ENCODE measurements at regions not wholly inside any gene's neighbourhood (a gene's known extent, or its start where the extent isn't known, plus 50 kb on each side); places are given as distances from the start of the nearest gene placed in this dataset.

DNA sequence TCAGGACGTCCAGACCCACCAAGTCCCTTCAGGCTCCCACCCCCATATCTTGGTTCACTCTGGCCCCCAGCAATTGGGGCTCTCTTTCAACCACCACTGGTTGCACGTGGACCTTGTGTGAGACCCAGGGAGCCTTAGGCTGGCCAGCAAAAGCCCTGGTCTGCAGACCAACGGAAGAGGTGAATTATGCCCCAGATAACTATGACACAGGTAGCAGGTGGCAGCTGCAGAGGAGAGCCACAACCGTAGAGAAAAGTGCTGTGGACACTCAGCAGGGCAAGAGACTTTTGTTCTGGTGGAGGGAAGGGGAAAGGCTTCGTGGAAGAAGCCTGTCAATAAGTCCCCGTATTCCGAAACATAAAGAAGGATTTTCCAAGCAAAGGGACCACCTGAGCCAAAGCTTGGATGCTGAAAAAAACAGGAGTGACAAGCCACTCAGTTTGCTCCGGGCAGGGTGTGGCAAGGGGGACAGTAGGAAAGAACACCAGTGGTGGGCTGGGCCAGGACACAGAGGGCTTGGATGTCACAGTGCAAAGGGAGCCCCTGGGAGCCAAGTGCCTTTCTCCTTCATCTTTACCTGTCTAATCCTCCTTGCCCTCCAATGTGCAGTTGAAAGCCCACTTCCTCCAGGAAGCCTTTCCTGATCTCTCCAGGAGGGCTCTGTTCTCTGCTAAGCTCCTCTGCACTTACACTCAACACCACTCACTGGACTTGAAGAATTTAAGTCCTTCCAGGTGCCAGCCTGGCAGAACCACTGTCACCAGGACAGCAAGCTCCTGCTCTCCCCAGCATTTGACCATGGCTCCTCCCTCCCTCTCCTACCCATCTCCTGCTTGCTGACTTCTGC is 264.7 kb downstream of the BUD13 start:
- DNase-seq (ENCODE audit: low spot score) = no peak

DNA sequence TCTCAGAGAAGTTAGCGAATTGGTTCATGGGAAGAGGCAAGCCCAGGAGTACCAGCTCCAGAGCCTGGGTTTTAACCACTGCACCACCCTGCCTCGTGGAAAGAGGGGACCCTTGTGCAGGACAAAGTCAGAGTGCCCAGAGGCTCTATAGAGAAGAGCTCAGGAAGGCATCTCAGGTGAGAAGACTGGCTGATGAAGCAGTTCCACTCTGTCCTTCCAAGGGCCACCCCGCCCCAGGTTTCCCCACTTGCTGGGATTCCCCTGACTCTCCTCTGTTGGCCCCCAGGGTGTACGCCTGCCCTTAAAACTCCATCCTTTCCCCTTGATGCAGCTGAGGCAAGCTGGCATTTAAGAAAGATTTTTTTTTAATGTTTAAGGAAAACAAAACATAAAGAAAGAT is 265.8 kb downstream of the BUD13 start:
- no peak for DNase-seq (ENCODE audit: low spot score)

DNA sequence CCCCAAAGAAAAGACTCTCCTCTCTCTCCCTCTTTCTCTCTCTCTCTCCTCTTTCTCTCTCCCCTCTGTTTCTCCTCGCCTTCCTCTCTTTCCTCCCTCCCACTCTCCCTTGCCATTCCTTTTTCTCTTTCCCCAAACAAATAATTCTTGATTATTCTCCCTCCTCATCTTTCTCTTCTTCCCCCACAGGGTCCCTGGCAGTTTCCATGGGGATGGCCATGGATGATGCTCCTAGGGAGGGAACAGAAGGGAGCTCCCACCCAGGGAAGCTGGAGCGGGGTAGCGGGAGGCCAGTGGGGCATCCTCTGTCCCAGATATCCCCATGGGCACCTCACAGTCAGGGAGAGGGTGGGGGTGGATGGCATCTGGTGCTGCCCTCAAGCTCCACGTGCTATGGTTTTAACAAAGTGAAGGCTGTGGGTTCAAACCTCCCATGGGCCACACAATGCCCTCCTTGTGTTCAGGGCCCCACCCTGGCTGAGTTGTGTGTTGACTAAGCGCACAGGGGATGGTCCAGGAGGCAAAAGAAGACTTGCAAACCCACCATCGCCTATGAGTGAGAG is 266.4 kb downstream of the BUD13 start:
- DNase-seq (ENCODE audit: low spot score) = no peak

DNA sequence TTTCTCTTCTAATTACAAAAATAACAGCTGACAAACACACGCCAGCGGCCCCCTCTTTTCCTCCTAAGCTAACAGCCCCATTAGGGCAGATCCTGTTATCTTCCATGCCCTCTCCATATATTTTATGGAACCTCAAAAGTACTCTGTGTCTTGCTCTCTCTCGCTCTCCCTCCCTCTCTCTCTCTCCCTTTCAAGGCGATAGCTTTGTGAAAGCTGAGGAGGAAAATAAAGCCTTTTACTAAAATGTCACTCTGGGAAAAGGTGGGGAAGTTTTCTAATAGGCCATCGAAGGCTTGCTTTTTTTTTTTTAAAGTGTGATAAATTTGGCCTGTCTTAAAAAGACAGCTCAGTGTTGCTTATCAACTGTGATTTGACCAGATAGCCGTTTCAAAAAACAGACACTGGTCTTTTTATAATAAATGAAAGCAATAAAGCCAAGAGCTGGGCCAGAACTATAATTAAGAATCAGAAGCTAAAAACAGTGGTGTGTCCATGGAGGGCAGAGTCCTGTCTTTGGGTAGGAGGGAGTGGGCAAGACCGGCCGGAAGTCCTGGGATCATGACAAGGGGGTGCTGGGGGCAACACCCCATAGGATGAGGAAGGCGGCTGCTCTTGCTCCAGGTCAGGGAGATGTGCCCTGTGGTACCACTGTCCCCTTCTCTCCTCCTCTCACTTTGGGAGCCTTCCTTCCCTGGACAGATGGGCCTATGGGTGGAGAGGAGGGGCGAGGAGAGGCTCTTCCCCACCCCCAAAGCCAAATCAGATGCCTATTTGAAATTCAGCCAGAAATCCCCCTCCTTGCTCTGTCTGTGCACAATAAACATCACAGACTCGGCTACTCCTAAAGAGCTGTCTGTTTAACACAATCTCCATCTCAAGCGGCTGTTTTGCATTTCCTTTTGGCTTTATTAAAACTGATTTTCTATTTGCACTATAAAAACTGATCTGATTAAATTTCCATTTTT is 267.2 kb downstream of the BUD13 start:
- DNase-seq (ENCODE audit: low spot score) = no peak

DNA sequence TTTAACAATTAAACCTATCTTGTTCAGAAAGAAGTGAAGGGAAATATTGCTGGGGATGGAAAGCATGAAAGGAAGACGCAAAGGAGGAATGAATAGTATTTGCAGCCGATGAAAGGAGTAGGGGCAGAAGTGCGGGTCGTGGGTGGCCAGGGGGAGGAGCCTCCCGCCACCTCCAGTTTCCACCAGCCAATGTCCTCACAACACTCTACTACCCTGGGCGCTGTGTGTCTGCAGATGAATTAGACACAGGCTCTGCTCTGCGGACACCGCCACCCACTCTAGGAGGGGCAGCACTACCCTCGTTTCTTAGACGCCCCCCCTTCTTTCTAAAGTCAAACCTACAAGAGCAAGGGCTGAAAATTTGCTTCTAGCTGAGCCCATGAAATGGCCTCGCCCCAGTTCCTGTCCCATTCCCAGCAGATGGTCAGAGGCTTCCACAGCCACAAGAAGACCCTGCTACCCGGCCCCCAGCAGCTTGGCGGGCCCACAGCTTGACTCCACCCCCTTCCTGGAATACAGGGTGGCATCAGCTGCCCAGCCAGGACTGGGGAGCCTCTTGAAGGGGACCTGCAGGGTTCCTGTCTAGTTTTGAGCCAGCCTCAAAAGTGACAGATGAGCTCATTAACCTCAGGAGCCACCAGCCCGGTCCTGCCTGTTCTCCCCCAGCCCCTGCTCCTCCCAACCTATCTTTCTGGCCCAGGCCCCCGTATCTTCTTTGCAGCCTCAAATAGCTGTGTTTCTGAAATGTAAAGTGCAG is 268.1 kb downstream of the BUD13 start:
- DNase-seq (ENCODE audit: low spot score) = no peak

DNA sequence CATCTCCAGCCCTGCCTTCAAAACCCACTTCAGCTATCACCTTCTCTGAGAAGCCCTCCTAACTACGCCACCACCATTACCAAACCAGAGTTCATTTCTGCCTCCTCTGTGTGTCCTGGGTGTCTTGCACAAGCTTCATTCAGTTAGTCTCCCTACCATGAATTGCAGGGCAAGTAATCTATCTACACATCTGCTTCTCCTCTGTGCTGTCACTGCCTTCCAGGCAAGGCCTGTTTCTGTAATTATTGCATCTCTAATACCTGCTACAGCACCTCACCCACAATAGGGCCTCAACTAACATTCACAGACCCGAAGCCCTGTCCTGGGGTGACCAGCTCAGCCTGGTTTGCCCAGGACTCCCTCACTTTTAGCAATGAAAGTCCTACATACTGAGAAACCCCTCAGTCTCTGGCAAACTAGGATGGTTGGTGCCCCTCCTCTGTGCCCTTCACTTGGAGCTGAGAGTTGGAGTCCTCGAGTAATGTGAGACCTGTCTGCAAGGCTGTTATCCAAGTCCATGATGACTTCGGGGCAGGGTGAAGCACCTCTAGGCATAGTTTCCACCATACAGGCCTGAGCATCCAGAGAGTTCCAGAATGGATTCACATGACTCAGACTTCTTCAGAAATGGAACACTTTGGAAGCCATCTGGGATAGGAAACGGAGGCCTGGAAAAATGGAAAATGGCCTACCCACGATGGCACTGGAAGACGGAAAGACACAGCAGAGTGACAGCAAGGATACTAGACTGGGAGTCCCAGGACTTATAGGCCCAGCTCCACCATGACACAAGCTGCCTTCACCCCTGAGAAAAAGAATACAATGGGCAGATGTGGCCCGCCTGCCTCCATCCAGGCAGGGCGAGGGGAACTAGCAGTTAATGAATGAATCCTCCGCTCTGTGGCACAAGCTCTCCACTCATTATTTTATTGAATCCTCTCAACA is 269.3 kb downstream of the BUD13 start:
- DNase-seq (ENCODE audit: low spot score) = no peak

DNA sequence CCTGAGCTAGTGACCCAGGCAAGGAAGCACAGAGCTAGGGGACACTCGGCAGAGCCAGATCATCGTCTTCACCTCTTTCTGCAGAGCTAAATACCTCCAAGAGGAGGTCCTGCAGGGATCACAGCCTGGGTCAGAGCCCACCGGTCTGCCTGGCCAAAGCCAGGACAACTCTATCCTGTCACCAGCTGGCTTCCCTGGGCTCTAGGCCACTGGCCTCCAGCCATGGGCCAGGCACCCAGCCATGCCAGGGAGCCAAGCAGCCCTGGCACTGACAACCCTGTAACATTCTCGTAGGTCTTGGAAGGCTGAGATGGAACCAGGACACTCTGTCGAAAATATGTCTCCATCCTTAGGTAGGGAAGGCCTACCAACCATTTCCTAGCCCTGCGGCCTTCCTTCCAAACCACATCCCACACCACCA is 270.1 kb downstream of the BUD13 start:
- DNase-seq (ENCODE audit: low spot score) = no peak

DNA sequence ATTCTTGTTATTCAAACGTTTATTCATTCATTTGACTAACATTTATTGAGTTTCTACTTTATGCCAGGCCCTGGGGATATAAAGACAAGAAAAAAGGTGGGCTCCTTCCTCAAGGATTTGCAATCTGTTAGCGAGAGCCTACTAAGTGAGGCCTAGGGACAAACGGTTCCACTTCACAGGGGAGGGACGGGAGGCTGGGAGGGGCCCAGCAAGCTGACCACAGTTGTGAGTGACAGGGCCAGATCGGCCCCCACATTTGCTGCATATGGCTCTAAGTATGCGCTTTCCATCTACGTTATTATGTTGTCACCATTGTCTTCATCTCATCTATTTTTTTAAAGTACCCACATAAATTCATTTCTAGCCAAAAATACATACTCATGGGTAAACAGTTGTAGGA is 271.1 kb downstream of the BUD13 start:
- DNase-seq (ENCODE audit: low spot score) = no peak

DNA sequence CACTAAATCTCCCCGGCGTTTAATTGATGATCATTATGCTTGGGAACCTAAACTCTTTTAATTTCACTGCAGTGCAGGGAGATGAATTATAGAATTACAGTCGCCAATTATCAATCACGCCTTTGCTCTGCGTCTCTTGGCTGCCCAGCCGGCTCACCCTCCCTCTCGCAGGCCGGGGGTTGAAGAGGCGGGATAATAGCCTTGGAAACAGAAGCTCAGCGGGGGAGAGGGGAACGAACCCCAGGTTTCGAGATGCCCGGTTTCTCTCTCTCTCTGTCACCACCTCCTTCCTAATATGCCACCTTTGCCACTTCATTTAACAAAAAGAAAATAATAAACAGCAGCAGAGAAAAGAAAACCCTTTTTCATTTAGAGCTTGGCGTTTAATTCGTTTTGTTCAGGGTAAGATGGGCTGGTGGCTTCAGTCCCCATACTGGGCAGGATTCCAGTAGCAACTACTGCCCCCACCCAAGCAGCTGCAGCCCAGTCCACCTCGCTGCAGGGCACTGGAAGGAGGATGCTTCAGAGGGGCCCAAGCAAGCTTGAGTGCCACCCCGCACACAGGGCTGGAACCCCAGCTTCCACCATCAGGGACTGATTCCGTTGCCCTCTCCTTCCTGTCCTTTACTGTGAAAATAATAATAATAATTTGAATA is 271.7 kb downstream of the BUD13 start:
- DNase-seq (ENCODE audit: low spot score) = no peak

DNA sequence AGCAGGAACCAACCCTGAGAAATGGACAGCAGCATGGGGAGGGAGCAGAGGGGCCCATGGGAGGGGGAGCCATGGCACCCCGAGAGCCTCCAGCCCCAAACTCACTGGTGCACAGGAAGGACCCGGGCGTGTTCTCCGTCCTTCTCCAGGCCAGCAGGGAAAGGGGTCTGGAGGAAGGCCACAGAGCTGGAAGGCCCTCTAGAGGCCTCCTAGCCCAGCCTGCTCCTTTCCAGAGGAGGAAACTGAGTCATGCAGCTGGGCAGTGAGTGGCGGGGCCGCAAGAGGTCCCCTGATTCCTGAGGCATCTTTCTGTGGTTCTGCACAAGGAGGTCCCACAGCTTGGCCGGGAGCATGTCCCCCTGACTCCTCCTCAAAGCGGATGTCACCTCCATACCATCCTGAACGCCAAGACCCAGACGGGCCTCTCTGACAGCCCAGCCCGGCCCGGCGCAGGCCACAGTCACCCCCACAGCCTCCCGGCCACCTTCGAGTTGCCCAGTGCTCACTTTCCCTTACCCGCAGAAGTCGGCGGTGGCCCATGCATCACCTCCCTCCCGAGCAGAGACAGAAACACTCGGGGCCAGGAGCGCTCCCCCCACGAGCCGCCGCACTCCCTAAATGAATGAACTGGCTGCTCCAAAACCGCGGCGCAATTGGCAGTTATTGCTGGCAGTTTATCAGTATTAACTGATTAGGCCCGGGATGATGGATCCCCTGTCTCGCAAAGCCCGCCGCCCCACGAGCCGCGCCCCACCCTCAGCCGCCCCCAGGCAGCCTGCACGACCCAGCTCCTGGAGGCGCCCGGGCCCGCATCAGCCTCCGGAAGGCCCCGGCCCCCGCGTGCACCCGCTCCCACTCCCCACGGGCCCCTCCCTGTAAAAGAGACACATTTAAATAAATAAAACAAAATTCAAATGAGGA is 272.5 kb downstream of the BUD13 start:
- DNase-seq (ENCODE audit: low spot score) = no peak

DNA sequence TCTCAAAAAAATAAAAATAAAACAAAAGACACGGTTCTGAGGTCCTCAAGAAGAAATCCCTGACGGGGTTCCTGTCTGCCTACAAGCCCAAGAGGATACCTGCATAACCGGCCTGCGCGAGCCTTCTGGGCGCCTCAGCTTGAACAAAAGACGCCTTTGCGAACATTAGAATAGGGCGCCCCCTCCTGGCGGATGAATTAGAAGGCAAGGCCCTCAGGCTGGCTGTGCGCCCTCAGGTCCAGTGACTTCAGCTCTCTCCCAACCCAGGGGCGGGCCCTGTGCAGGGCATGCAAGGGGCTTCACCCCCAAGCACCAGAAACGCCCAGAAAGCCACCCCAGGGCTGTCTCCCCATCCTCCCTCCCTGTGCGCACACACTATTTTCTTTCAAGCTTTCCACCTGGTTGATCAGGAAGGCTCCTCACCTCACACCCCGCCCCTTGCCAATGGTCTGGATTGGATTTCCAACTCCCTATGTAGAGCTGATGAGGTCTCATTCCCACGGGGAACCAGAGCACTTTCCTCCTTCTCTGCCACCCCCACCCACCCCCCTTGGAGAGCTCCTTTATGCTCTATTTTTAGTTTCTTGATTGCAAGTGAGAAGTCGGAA is 273.3 kb downstream of the BUD13 start:
- DNase-seq (ENCODE audit: low spot score) = peak; percentile 18

DNA sequence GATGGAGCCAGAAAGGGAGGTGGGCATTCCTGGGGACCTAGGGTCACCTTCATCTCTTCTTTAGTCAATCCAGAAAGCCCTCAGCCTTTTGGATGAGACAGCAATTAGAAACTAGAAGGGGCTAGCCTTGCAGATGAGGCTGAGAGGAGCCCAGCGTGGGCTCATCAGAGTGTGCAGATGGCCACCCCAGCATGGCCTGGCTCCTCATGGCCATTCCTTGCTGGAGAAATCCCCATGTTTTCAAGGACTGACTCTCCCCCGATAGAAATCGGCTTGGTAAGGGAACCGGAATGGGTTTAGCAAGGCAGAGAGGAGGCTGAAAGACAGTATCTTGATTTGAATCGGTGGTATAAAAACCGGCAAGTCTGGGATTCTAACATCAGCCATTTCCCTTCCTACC is 274.6 kb downstream of the BUD13 start:
- DNase-seq (ENCODE audit: low spot score) = no peak

DNA sequence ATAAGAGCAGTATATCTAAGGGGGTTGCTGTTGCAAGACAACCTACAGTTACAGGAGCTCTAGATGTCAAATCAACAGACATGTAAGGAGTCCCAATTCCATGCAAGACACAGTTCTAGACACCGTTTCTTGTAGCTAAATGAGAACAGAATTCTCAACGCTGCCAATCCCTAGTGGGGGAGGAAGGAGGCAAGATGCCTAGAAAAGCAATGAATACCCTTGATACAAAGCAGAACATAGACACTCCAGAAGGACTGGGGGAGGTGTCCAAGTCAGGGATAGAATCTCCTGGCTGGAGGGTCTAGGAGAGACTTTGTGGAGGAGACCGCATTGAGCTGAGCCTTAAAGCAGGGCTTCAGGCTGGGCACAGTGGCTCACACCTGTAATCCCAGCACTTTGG is 280.2 kb downstream of the BUD13 start:
- DNase-seq (ENCODE audit: low spot score) = no peak

DNA sequence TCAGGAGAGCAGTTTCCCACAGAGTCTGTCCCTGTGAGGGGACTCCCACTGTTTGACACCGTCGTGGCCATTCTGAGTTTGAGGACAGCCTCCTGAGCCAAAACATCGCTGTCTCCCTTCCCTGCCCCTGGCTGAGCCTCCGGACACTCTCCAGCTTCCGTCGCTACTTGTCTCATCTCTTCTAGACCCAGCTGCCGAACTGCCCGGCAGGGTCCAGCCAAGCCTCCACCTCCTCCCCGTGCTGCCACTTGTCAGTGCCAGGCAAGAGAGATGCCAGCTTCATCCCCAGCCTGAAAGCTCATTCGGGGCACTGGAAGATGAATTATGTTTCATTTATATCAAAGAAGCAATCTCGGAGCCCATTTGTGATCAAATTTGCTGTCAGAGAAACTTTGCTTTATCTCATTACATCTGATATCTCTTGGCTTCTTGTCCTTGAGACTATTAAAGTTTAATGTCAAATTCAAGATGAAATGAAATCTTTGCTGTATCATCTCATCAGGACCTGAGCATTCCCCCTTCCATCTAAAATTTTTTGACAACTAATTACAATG is 283.9 kb downstream of the BUD13 start:
- DNase-seq (ENCODE audit: low spot score) = no peak

DNA sequence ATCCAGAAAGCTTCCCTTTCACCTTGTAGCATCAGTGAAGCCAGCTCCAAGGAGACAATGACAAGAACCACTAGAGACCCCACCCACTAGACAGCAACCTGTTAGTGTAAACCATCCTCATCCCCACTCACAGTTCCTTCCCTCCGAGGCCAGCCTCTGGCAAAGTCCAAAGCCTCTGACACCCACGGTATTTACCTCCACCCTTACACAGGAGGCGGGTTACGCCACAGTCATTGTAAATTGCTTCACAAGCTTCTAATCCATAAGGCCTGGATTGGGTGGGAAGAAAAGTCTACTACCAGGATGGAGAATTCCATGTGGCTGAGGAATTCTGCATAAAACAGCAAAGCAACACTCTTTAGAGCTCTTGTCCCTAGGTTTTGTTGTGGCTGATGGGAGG is 287.4 kb downstream of the BUD13 start:
- no peak for DNase-seq (ENCODE audit: low spot score)

DNA sequence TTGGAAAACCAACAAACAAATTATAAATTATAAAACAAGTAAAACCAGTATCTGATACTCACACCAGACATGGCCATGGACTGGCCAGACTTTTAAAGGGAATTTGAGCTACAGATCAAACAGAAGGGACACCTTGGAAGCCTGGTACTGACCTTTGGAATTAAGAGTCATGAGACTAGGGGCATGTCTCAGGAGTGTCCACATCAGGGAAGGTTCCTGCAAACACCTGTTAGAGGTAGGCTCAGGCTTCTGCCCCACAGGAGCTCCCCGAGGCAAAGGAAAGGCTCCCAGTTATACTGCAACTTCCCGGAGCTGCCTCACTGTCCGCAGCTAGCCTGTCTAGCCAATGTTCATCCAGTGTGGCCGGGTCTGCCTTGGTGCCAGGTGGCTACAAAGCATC is 290.1 kb downstream of the BUD13 start:
- no peak for DNase-seq (ENCODE audit: low spot score)

DNA sequence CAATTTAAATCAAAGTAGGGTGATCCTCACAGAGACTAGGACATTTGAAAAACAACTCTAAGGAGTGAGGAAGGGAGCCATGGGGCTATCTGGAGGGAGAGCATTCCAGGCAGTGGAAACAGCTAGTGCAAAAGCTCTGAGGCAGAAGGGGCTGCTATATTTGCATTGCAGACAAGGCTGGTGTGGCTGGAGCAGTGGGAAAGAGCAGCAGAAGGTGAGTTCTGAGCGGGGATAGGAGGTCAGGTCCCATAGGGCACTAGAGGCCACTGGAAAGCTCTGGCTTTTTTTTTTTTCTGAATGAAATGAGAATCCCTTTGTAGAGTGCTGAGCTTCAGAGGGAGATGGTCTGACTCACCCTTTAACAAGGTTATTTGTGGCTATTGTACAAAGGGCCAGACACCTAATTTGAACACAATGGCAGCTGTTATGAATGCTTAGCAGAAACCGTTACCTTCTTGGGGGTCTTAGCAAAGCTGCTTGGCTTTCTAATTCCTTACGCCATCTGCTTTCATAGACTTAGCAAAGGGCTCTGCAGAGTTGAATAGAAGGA is 291.6 kb downstream of the BUD13 start:
- DNase-seq (ENCODE audit: low spot score) = no peak
